IMR-90 (cell line): ENCODE measurements at regions not wholly inside any gene's neighbourhood (a gene's known extent, or its start where the extent isn't known, plus 50 kb on each side); places are given as distances from the start of the nearest gene placed in this dataset.

Source experiments
- ATAC-seq: fragments of 200-7000 bp; cut with Tn5 transposase; 2 replicates; pipeline ENCODE4 v1.9.1; 2020; ENCODE audit warnings: low read depth, mild to moderate bottlenecking, moderate library complexity
- BruUV-seq: library from RNA; stranded (reverse); fragments of 400-500 nt; replicated peaks from 2 replicates; lab custom pipeline; 2021; lab: Mats Ljungman, UMichigan
- CTCF ChIA-PET: fragments of 300-600 bp; formaldehyde crosslinking; extraction: SDS; loops from one replicate; lab custom pipeline; 2021; ENCODE audit warnings: antibody characterized with exemption; lab: Yijun Ruan, JAX
- POLR2A ChIA-PET: fragments of 300-600 bp; sonication (Branson Sonifier 250); formaldehyde crosslinking; loops from one replicate; lab custom pipeline; 2022; ENCODE audit warnings: antibody characterized with exemption; ENCODE audit not compliant: unreplicated experiment; lab: Charles Lee
- DNase-seq: peaks from one replicate; pipeline ENCODE4 v3.0.0; 2013
- H2AFZ ChIP-seq: replicated peaks from 2 replicates; pipeline ENCODE3; 2013; ENCODE audit warnings: low read length, mild to moderate bottlenecking; ENCODE audit not compliant: poor library complexity
- H2AK5ac ChIP-seq: 2 replicates; pipeline ENCODE4 v1.6.1; 2013; ENCODE audit warnings: low read depth, low read length, inconsistent platforms
- H2AK9ac ChIP-seq: replicated peaks from 2 replicates; pipeline ENCODE3; 2013; ENCODE audit warnings: mild to moderate bottlenecking, low read depth, low read length, moderate library complexity; ENCODE audit not compliant: poor library complexity
- H2BK120ac ChIP-seq: 2 replicates; pipeline ENCODE4 v1.6.1; 2013; ENCODE audit warnings: low read depth, low read length, inconsistent platforms
- H2BK15ac ChIP-seq: 3 replicates; pipeline ENCODE4 v1.6.1; 2013; ENCODE audit warnings: low read depth, low read length, inconsistent platforms
- H2BK20ac ChIP-seq: 2 replicates; pipeline ENCODE4 v1.6.1; 2013; ENCODE audit warnings: low read depth, mild to moderate bottlenecking, inconsistent platforms, low read length, moderate library complexity
- H2BK5ac ChIP-seq: 2 replicates; pipeline ENCODE4 v1.6.1; 2013; ENCODE audit warnings: mild to moderate bottlenecking, low read depth, low read length, inconsistent platforms; ENCODE audit not compliant: poor library complexity, severe bottlenecking
- H3K14ac ChIP-seq: replicated peaks from 2 replicates; pipeline ENCODE4 v1.6.1; 2013; ENCODE audit warnings: low read depth, low read length, inconsistent platforms
- H3K18ac ChIP-seq: 2 replicates; pipeline ENCODE4 v1.6.1; 2013; ENCODE audit warnings: low read depth, low read length, control low read depth
- H3K23ac ChIP-seq: 2 replicates; pipeline ENCODE4 v1.6.1; 2013; ENCODE audit warnings: low read depth, low read length, inconsistent platforms
- H3K27ac ChIP-seq: 2 replicates; pipeline ENCODE4 v1.5.1; 2013; ENCODE audit warnings: mild to moderate bottlenecking, control low read depth, low read length; ENCODE audit not compliant: insufficient read depth
- H3K27me3 ChIP-seq: 2 replicates; pipeline ENCODE4 v1.6.1; 2013; ENCODE audit warnings: low read length; ENCODE audit not compliant: control insufficient read depth, insufficient read depth
- H3K36me3 ChIP-seq: 2 replicates; pipeline ENCODE4 v1.6.1; 2013; ENCODE audit warnings: low read length, mixed read lengths; ENCODE audit not compliant: control insufficient read depth, insufficient read depth
- H3K4ac ChIP-seq: 2 replicates; pipeline ENCODE4 v1.6.1; 2013; ENCODE audit warnings: low read depth, low read length, inconsistent platforms
- H3K4me1 ChIP-seq: 2 replicates; pipeline ENCODE4 v1.6.1; 2013; ENCODE audit warnings: low read length, mixed read lengths; ENCODE audit not compliant: control insufficient read depth, insufficient read depth
- H3K4me2 ChIP-seq: 2 replicates; pipeline ENCODE4 v1.6.1; 2013; ENCODE audit warnings: low read depth, mild to moderate bottlenecking, control low read depth, low read length, moderate library complexity
- H3K4me3 ChIP-seq: 2 replicates; pipeline ENCODE4 v1.5.1; 2013; ENCODE audit warnings: low read depth, mild to moderate bottlenecking, control low read depth, low read length, moderate library complexity; ENCODE audit not compliant: insufficient read depth
- H3K56ac ChIP-seq: 2 replicates; pipeline ENCODE4 v1.6.1; 2013; ENCODE audit warnings: low read length, inconsistent platforms; ENCODE audit not compliant: insufficient read depth; ENCODE audit errors: extremely low read depth
- H3K79me1 ChIP-seq, 2 experiments: 2 replicates each; pipeline ENCODE4 v1.6.1; 2013; ENCODE audit warnings: low read length in 2 of 2, inconsistent platforms in 1 of 2, low read depth in 1 of 2
- H3K9ac ChIP-seq: 2 replicates; pipeline ENCODE4 v1.6.1; 2013; ENCODE audit warnings: low read depth, low read length, control low read depth
- H3K9me1 ChIP-seq: 2 replicates; pipeline ENCODE4 v1.6.1; 2013; ENCODE audit warnings: low read length, inconsistent platforms; ENCODE audit not compliant: insufficient read depth
- H3K9me3 ChIP-seq: 2 replicates; pipeline ENCODE4 v1.6.1; 2013; ENCODE audit warnings: low read length; ENCODE audit not compliant: control insufficient read depth, insufficient read depth
- H4K20me1 ChIP-seq: 2 replicates; pipeline ENCODE4 v1.6.1; 2013; ENCODE audit warnings: low read length, inconsistent platforms; ENCODE audit not compliant: insufficient read depth
- H4K5ac ChIP-seq: 2 replicates; pipeline ENCODE4 v1.6.1; 2013; ENCODE audit warnings: mild to moderate bottlenecking, low read depth, low read length, control low read depth
- H4K8ac ChIP-seq, 2 experiments: 2 replicates each; pipeline ENCODE4 v1.6.1; 2013; ENCODE audit warnings: low read depth in 2 of 2, low read length in 2 of 2, control low read depth in 1 of 2, inconsistent platforms in 1 of 2
- H4K91ac ChIP-seq: 2 replicates; pipeline ENCODE4 v1.6.1; 2013; ENCODE audit warnings: low read depth, low read length, inconsistent platforms; ENCODE audit not compliant: insufficient read depth
- FOS ChIP-seq: fragments of 150-350 bp; IDR thresholded peaks from 2 replicates; pipeline ENCODE4 v1.6.1; 2016; ENCODE audit warnings: low read depth, low read length
- MXI1 ChIP-seq: IDR thresholded peaks from 2 replicates; pipeline ENCODE4 v1.6.1; 2012; ENCODE audit warnings: low read depth, mild to moderate bottlenecking, low read length, moderate library complexity, borderline replicate concordance
- NFE2L2 ChIP-seq: fragments of 150-350 bp; IDR thresholded peaks from 2 replicates; pipeline ENCODE4 v1.6.1; 2016; ENCODE audit warnings: low read depth, mild to moderate bottlenecking, low read length
- POLR2A ChIP-seq: IDR thresholded peaks from 2 replicates; pipeline ENCODE4 v1.6.1; 2012; ENCODE audit warnings: mild to moderate bottlenecking, low read depth, low read length
- SMC3 ChIP-seq: fragments of 150-350 bp; IDR thresholded peaks from 2 replicates; pipeline ENCODE4 v1.6.1; 2016; ENCODE audit warnings: low read depth, mild to moderate bottlenecking, antibody characterized with exemption, low read length, moderate library complexity
- WGBS, 2 experiments: methylation state at CpG; one replicate each; pipeline versions ENCODE4 v1.1.5 to v1.1.7; 2013; ENCODE audit warnings: missing lambda C conversion rate in 2 of 2; ENCODE audit not compliant: insufficient read length in 1 of 2; ENCODE audit errors: extremely low coverage in 2 of 2; 5-methylcytosine and 5-hydroxymethylcytosine counted together
- dilution Hi-C: fragments of 300-500 bp; cut with HindIII; formaldehyde crosslinking; loops from one replicate; pipeline ENCODE4 v1.14.3; 2018; ENCODE audit warnings: low sequenced_read_pairs; ENCODE audit not compliant: unreplicated experiment
- in situ Hi-C: fragments of 300-500 bp; cut with MboI; formaldehyde crosslinking; loops from 3 replicates; pipeline ENCODE4 v1.14.3; 2019; ENCODE audit warnings: low sequenced_read_pairs, inconsistent platforms, mixed read lengths
- intact Hi-C: fragments of 100-400 bp; cut with micrococcal nuclease; formaldehyde crosslinking; loops from 2 replicates; pipeline ENCODE4 v1.10.0; 2022
- TF ChIP-seq, protein P1 (sequence below): fragments of 150-350 bp; IDR thresholded peaks from 2 replicates; pipeline ENCODE4 v1.6.1; 2017; ENCODE audit warnings: mild to moderate bottlenecking, antibody characterized with exemption, low read length, low read depth

DNA sequence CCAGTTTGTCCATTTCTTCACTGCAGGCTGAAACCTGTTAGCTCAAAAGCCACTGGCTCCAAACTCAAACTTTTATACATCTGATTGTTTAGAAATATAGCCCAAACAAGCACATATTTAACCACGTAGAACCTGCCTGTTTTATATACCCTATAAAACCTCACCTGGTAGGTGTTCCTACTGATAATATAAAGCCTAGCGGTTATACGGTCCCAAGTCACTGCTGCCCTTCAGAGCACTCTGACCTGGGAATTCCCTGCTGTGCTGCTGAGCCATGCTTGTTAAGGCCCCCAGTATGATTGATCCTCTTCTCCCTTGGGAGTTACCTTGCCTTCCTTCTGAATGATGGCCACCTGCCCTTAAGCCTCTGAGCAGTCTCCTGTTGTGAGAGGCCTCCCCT, 432.8 kb upstream of the LCORL start:
- no peak overlapping the region for H2BK15ac ChIP-seq
- ChIA-PET POLR2A (no interaction called here), CTCF (no interaction called here)
- no peak overlapping the region for H3K23ac ChIP-seq
- H3K4me2 ChIP-seq: no peak overlapping the region
- no peak overlapping the region for H2BK20ac ChIP-seq
- H3K56ac ChIP-seq: no peak overlapping the region
- H2AFZ ChIP-seq: no peak overlapping the region
- no peaks in the 10 kb centered on the region for H3K79me1 ChIP-seq
- 92% methylated on average over 2 of the region's 3 CpGs; no CpG with 5 or more reads in 1 of the 2 experiments for WGBS, 2 experiments
- H3K4me3 ChIP-seq: no peak overlapping the region
- dilution Hi-C loops (no loop called here), intact Hi-C loops (no loop called here), in situ Hi-C loops (no loop called here)
- no peaks in the 10 kb centered on the region for H3K36me3 ChIP-seq
- H4K5ac ChIP-seq: no peak overlapping the region
- no peak overlapping the region for H3K4ac ChIP-seq
- no peak overlapping the region for H2BK5ac ChIP-seq
- no peak overlapping the region for H2AK9ac ChIP-seq
- BruUV-seq: no TSS peak
- H3K9ac ChIP-seq: no peak overlapping the region
- H3K27ac ChIP-seq: no peak overlapping the region
- H3K9me3 ChIP-seq: peaks cover 5% of the 10 kb centered on the region
- no peak overlapping the region for H4K8ac ChIP-seq
- H2BK120ac ChIP-seq: no peak overlapping the region
- ATAC-seq (no peak), DNase-seq (no peak)
- no peak overlapping the region for H2AK5ac ChIP-seq
- H3K4me1 ChIP-seq: no peaks in the 10 kb centered on the region
- H3K14ac ChIP-seq: no peak overlapping the region
- H4K91ac ChIP-seq: no peak overlapping the region
- H3K18ac ChIP-seq: no peak overlapping the region
- no peaks in the 10 kb centered on the region for H3K9me1 ChIP-seq
- H3K27me3 ChIP-seq: no peaks in the 10 kb centered on the region
- no peaks in the 10 kb centered on the region for H4K20me1 ChIP-seq
- TF ChIP-seq NFE2L2 (no peak), MXI1 (no peak), FOS (no peak), SMC3 (no peak), POLR2A (no peak)
- TF ChIP-seq, protein P1, sequence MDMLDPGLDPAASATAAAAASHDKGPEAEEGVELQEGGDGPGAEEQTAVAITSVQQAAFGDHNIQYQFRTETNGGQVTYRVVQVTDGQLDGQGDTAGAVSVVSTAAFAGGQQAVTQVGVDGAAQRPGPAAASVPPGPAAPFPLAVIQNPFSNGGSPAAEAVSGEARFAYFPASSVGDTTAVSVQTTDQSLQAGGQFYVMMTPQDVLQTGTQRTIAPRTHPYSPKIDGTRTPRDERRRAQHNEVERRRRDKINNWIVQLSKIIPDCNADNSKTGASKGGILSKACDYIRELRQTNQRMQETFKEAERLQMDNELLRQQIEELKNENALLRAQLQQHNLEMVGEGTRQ: no peak
